ENCODE measurements at regions not wholly inside any gene's neighbourhood (a gene's known extent, or its start where the extent isn't known, plus 50 kb on each side); places are given as distances from the start of the nearest gene placed in this dataset.
"Not testable (repeated sequence)": the region's sequence is repeated elsewhere in the genome, so short reads cannot be mapped to it uniquely, and the experiment has no call there.

- TF ChIP-seq CTCF (IDR thresholded peaks at IDR 0.05), result peak; percentile 24 to 69 (median 54)
- TF ChIP-seq POLR2A (IDR thresholded peaks at IDR 0.05), result no peak
- WGBS, 3 donors, result 29 to 31% (median 31%) methylated on average over 3 of the region's 3 CpGs
- peak overlapping the region in 1 of 2 donors; percentile 19 for H3K27ac ChIP-seq
- H3K4me3 ChIP-seq, result no peak overlapping the region
- no peaks in the 10 kb centered on the region for H3K9me3 ChIP-seq
- peaks cover 11% of the 10 kb centered on the region for H3K4me1 ChIP-seq (ENCODE audit: insufficient read depth)
- no peaks in the 10 kb centered on the region for H3K27me3 ChIP-seq
- DNase-seq, result no peak
- H3K36me3 ChIP-seq, result no peaks in the 10 kb centered on the region
- intact Hi-C loops (cut with DNase I), result loop anchor here in 1 of 4 donors (10.0 kb wide), 2 partner anchors 94 to 124 kb away; no protein-coding TSS in a partner anchor
Observed at GRCh38 chr7:29748286-29749099, 57.8 kb upstream of the WIPF3 start.

- H3K27me3 ChIP-seq, result no peaks in the 10 kb centered on the region
- H3K27ac ChIP-seq, result no peak overlapping the region
- WGBS, 3 donors, result 32 to 34% (median 34%) methylated on average over 7 of the region's 7 CpGs
- no peak for TF ChIP-seq POLR2A (IDR thresholded peaks at IDR 0.05)
- no peak for TF ChIP-seq EP300 (IDR thresholded peaks at IDR 0.05)
- TF ChIP-seq CTCF (IDR thresholded peaks at IDR 0.05), result no peak
- no peak for DNase-seq
- intact Hi-C loops (cut with DNase I), result loop anchor here in 3 of 4 donors (5.0 to 10.0 kb wide), 5 partner anchors 55 to 175 kb away; partner anchors contain the start of gene WIPF3 (in 1 of the 3)
- peaks cover 9% of the 10 kb centered on the region for H3K4me1 ChIP-seq (ENCODE audit: insufficient read depth)
- H3K36me3 ChIP-seq, result no peaks in the 10 kb centered on the region
- H3K9me3 ChIP-seq, result no peaks in the 10 kb centered on the region
- no peak overlapping the region for H3K4me3 ChIP-seq
Observed at GRCh38 chr7:29749701-29750321, 56.5 kb upstream of the WIPF3 start.

- not testable (repeated sequence) for H3K4me3 ChIP-seq, H3K27ac ChIP-seq, H3K9me3 ChIP-seq, H3K36me3 ChIP-seq, H3K27me3 ChIP-seq
- intact Hi-C loops (cut with DNase I), result loop anchor here in 2 of 4 donors (5.0 to 10.0 kb wide), 3 partner anchors 54 to 174 kb away; partner anchors contain the start of gene WIPF3 (in 1 of the 2)
- DNase-seq, result peak in 2 of 5 donors; percentile 42 to 56
- 27 to 39% (median 31%) methylated on average over 4 of the region's 4 CpGs for WGBS, 3 donors
- H3K4me1 ChIP-seq (ENCODE audit: insufficient read depth), result peaks cover 10% of the 10 kb centered on the region
Observed at GRCh38 chr7:29750373-29750940, 55.9 kb upstream of the WIPF3 start.

GRCh38 chr7:29751012-29751411 lies 55.3 kb upstream of the WIPF3 start:
- not testable (repeated sequence) for H3K4me3 ChIP-seq, H3K36me3 ChIP-seq, DNase-seq, H3K9me3 ChIP-seq, H3K27ac ChIP-seq, H3K27me3 ChIP-seq
- intact Hi-C loops (cut with DNase I), result loop anchor here in 2 of 4 donors (5.0 to 10.0 kb wide), 3 partner anchors 54 to 174 kb away; partner anchors contain the start of gene WIPF3 (in 1 of the 2)
- 95 to 98% (median 97%) methylated on average over 4 of the region's 4 CpGs for WGBS, 3 donors
- H3K4me1 ChIP-seq (ENCODE audit: insufficient read depth), result peaks cover 10% of the 10 kb centered on the region

- no peaks in the 10 kb centered on the region for H3K36me3 ChIP-seq
- H3K27me3 ChIP-seq, result no peaks in the 10 kb centered on the region
- TF ChIP-seq POLR2A (IDR thresholded peaks at IDR 0.05), result no peak
- TF ChIP-seq CTCF (IDR thresholded peaks at IDR 0.05), result no peak
- TF ChIP-seq EP300 (IDR thresholded peaks at IDR 0.05), result no peak
- 57 to 65% (median 63%) methylated on average over 6 of the region's 6 CpGs for WGBS, 3 donors
- peaks cover 5% of the 10 kb centered on the region for H3K4me1 ChIP-seq (ENCODE audit: insufficient read depth)
- DNase-seq, result no peak
- no peak overlapping the region for H3K4me3 ChIP-seq
- no peak overlapping the region for H3K27ac ChIP-seq
- intact Hi-C loops (cut with DNase I), result loop anchor here in 3 of 4 donors (5.0 to 10.0 kb wide), 3 partner anchors 50 to 170 kb away; partner anchors contain the start of gene WIPF3 (in 1 of the 3)
- H3K9me3 ChIP-seq, result no peaks in the 10 kb centered on the region
Observed at GRCh38 chr7:29754874-29755490, 51.3 kb upstream of the WIPF3 start.
